Spleen (tissue), 7 donors: ENCODE measurements at regions not wholly inside any gene's neighbourhood (a gene's known extent, or its start where the extent isn't known, plus 50 kb on each side); places are given as distances from the start of the nearest gene placed in this dataset.

Experiments
- CTCF ChIP-seq, 11 experiments: fragments of 200-600 bp in 7 of 11; fragments of 450-650 bp in 4 of 11; sonication (generic) in 4 of 11; IDR thresholded peaks in 8 of 11; conservative IDR thresholded peaks in 3 of 11; 1 replicate in 7 of 11; 2 replicates in 4 of 11; pipeline versions ENCODE4 v1.4.0 to v1.8.0; 2016 to 2021; ENCODE audit warnings: antibody characterized with exemption in 11 of 11, inconsistent platforms in 4 of 11, mild to moderate bottlenecking in 1 of 11
- POLR2A ChIP-seq, 3 donors: fragments of 450-650 bp; IDR thresholded peaks; one replicate each; pipeline ENCODE4 v1.5.1; 2017; ENCODE audit warnings: antibody characterized with exemption in 3 of 3, mild to moderate bottlenecking in 1 of 3
- donor health status: DM: no; HTN: no; CAD: no; lungs with moderate emphysema.
- donor health status: DM: no; HTN: no; CAD: no.
- donor health status: DM: no; HTN: no; CAD: no.

DNA sequence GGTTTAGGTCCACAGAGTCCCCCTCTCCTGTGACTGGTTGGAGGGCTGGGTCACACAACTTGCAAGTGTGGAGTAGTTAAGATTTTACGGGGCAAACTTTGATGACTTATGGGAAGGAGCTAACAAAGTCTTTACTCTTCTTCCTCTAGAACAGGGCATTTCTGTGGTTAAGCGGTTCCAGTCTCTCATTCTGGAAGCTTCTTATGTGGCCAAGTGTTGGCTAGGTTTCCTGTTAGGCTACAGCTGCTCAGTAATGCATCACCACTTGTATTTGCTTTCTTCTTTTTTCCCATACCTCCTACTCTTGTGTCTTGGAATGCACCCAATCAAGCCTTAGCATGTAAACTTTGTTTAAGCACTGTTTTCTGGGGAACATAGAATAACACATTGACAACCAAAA is 100.6 kb upstream of the PLAAT1 start:
- no peak for TF ChIP-seq CTCF (IDR thresholded peaks at IDR 0.05 in 8 of 11, conservative IDR thresholded peaks at IDR 0.05 in 3 of 11)
- no peak for TF ChIP-seq POLR2A (IDR thresholded peaks at IDR 0.05)
